Activated naive CD8-positive, alpha-beta T cell treated with anti-CD3 and anti-CD28 coated beads, Interleukin-2, amount 10 ng/mL, durations not matched to agents 7 days and 5 days (primary cell): ENCODE measurements at regions not wholly inside any gene's neighbourhood (a gene's known extent, or its start where the extent isn't known, plus 50 kb on each side); places are given as distances from the start of the nearest gene placed in this dataset.

ENCODE experiments used
- ATAC-seq: fragments of 150-1000 bp; cut with Tn5 transposase; one replicate; pipeline ENCODE4 v1.10.0; 2021; ENCODE audit warnings: low read depth, moderate library complexity
- POLR2A ChIA-PET: fragments of 350-600 bp; sonication (Branson Sonifier 250); formaldehyde crosslinking; loops from one replicate; lab custom pipeline; 2021; ENCODE audit warnings: antibody characterized with exemption; lab: Charles Lee
- DNase-seq: peaks from one replicate; pipeline ENCODE4 v3.0.0; 2021
- H3K27ac Mint-ChIP-seq: one replicate; pipeline ENCODE4 v1.8.0; 2022; ENCODE audit warnings: mild to moderate bottlenecking, mixed read lengths
- H3K27me3 Mint-ChIP-seq: one replicate; pipeline ENCODE4 v1.8.0; 2022; ENCODE audit warnings: mild to moderate bottlenecking, moderate library complexity, mixed read lengths
- H3K36me3 Mint-ChIP-seq: one replicate; pipeline ENCODE4 v1.8.0; 2021; ENCODE audit warnings: mild to moderate bottlenecking, mixed read lengths
- H3K4me1 Mint-ChIP-seq: one replicate; pipeline ENCODE4 v1.8.0; 2021; ENCODE audit warnings: mixed read lengths
- H3K4me3 Mint-ChIP-seq: one replicate; pipeline ENCODE4 v1.8.0; 2022; ENCODE audit warnings: mild to moderate bottlenecking, moderate library complexity, mixed read lengths
- H3K9me3 Mint-ChIP-seq: one replicate; pipeline ENCODE4 v1.8.0; 2021; ENCODE audit warnings: mixed read lengths

DNA sequence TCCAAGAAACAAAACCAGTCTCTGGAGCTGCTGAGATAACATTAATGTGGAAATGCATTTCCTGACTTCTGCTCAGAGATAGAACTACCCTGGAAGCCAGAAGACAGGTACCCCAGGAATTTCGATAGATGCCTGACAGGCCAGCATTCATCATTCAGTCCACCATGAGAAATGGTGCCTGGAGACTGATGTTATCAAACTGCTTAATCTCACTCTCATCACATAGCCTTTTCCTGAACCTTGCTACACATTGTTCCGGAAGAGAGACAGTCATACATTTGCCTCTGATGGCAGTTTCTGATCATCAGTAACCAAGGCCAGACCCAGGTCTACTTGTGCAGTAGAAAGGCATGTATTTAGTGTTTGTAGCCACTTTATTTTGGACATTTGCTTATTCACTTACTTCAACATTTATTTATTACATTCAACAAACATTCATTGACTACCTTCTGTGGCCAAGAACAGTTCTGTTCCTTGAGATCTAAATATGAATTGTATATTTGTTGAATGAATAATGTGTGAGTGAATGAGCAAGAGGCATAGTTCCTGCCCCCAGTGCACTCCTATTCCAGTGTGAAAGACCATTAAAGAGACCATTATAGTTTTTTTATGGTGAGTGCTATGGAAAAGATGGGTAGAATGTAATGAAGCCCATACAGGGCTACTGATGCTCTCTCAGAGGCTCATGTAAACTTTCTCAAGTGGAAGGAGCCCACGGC, 485.7 kb downstream of the NUF2 start:
- Mint-ChIP-seq H3K4me3 (no peak overlapping the region), H3K36me3 (no peaks in the 10 kb centered on the region), H3K4me1 (no peaks in the 10 kb centered on the region), H3K9me3 (peaks cover 2% of the 10 kb centered on the region), H3K27me3 (no peaks in the 10 kb centered on the region), H3K27ac (no peak overlapping the region)
- POLR2A ChIA-PET, result no interaction called here
- ATAC-seq (no peak), DNase-seq (no peak)

DNA sequence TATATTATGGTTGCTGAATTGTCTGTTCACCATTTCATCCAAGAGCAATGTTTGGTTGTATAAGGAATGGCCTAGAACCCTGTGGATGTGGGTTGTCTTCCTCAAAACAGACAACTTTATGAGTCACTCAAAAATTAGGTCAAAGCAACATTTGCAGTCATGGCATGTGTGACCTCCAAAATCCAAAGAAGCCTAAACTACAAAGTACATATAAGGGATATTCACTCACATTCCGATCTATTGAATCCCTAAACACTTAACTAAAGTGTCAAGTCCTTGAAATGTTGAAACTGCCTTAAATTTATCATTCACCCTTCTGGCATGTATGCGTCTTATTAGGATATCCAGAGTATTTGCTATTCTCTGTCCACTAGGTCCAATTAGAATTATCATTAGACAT, 491.5 kb downstream of the NUF2 start:
- no peak overlapping the region for H3K4me3 Mint-ChIP-seq
- POLR2A ChIA-PET, result no interaction called here
- H3K4me1 Mint-ChIP-seq, result no peaks in the 10 kb centered on the region
- H3K36me3 Mint-ChIP-seq, result no peaks in the 10 kb centered on the region
- no peaks in the 10 kb centered on the region for H3K27me3 Mint-ChIP-seq
- DNase-seq (no peak), ATAC-seq (no peak)
- H3K9me3 Mint-ChIP-seq, result no peaks in the 10 kb centered on the region
- no peak overlapping the region for H3K27ac Mint-ChIP-seq

DNA sequence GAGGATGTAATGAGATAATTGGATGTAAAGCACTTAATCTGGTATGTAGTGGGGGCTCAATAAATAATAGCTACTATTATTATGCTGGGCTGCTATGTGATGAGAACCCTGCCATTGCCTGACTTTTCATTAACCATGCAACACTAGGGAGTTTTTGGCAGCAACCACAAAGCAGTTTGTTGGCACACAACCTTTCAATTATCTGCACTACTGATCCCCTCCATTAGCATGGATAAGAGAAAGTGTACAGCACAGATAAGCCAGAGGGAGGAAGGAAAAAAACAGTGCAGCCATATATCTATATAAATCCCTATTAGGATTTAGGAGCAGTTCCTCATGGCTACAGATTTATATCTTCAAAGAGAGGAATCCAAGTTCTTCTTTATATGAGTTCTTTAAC, 498.5 kb downstream of the NUF2 start:
- POLR2A ChIA-PET, result no interaction called here
- H3K36me3 Mint-ChIP-seq, result no peaks in the 10 kb centered on the region
- H3K9me3 Mint-ChIP-seq, result no peaks in the 10 kb centered on the region
- no peak overlapping the region for H3K4me3 Mint-ChIP-seq
- no peaks in the 10 kb centered on the region for H3K27me3 Mint-ChIP-seq
- H3K4me1 Mint-ChIP-seq, result no peaks in the 10 kb centered on the region
- no peak for ATAC-seq
- DNase-seq, result no peak
- no peak overlapping the region for H3K27ac Mint-ChIP-seq

DNA sequence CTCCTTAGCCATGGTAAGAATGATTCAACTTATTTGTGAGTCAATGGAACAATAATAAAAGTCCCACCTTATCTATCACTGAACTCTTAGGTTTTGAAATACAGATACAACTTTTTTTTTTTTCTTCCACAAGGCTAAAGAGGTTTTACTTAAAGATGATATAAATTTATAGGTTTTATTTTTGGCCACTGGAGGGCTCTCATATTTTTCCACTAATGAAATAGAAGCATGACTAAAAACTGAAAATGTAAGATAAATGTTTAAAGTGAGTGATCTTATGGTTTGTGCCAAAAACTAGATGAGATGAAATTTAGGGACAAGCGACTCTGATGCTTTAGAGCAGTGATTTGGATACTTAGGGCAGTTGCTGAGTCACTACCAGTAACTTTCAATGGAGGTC, 499.0 kb downstream of the NUF2 start:
- DNase-seq (no peak), ATAC-seq (no peak)
- POLR2A ChIA-PET, result no interaction called here
- no peaks in the 10 kb centered on the region for H3K36me3 Mint-ChIP-seq
- no peaks in the 10 kb centered on the region for H3K27me3 Mint-ChIP-seq
- no peaks in the 10 kb centered on the region for H3K9me3 Mint-ChIP-seq
- no peak overlapping the region for H3K4me3 Mint-ChIP-seq
- H3K4me1 Mint-ChIP-seq, result no peaks in the 10 kb centered on the region
- H3K27ac Mint-ChIP-seq, result no peak overlapping the region

DNA sequence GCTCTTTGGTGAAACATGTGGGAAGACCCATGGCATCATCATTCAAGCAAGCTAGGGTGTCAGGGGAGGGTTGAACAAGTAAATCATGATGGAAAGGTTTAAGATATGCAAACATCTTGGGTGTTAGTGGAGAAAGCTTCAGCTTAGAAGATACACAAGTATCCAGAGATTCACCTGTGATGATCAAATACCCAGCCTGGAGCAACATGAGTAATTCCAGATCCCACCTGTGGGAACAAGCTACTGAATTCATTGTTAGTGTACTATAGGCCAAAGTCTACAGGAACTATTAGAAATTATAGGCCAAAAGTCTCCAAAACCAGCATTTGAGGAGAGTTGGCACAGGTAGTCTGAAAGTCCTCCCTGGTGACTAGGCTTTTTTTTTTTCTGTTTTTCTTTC, 499.9 kb downstream of the NUF2 start:
- ATAC-seq (no peak), DNase-seq (no peak)
- H3K9me3 Mint-ChIP-seq, result no peaks in the 10 kb centered on the region
- H3K27ac Mint-ChIP-seq, result no peak overlapping the region
- no peaks in the 10 kb centered on the region for H3K27me3 Mint-ChIP-seq
- POLR2A ChIA-PET, result no interaction called here
- H3K4me1 Mint-ChIP-seq, result no peaks in the 10 kb centered on the region
- no peak overlapping the region for H3K4me3 Mint-ChIP-seq
- no peaks in the 10 kb centered on the region for H3K36me3 Mint-ChIP-seq

DNA sequence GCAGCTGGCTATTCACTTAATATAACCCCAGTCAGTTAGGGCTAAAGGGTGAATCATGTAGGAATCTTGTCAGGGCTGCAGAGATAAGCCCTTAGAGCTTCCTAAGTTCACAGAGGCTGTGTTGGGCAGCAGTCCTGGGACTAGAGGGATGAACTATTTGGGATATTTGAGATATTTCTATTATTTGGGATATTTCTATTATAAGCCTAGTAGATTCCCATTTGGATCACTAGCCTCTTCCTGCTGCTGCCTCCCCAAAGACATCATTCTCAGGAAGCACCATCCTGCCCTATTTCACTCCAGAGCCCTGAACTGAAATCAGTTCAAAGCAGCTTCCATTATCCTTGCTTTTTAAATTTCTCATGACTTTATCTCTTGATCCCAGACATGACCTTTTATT, 501.3 kb downstream of the NUF2 start:
- no peaks in the 10 kb centered on the region for H3K36me3 Mint-ChIP-seq
- POLR2A ChIA-PET, result no interaction called here
- H3K27me3 Mint-ChIP-seq, result no peaks in the 10 kb centered on the region
- no peak for ATAC-seq
- no peaks in the 10 kb centered on the region for H3K9me3 Mint-ChIP-seq
- H3K4me1 Mint-ChIP-seq, result no peaks in the 10 kb centered on the region
- DNase-seq, result no peak
- no peak overlapping the region for H3K4me3 Mint-ChIP-seq
- H3K27ac Mint-ChIP-seq, result no peak overlapping the region

DNA sequence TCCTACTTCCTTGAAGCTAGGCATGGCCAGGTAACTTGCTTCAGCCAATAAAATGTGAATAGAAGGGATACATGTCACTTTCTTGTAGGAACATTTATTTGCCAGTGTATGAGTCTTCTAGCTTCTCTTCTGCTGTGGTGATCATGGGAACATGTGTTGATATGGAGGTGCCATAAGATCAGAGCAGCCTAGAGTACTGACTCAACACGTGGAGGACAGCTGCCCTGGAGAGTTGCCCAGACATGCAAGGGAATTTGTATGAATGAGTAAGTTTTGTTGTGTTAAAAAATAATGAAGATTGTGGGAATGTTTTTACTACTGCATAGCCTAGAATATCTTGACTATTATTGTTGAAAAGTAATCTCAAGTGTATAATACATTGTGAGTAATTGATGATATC, 502.3 kb downstream of the NUF2 start:
- H3K27me3 Mint-ChIP-seq, result no peaks in the 10 kb centered on the region
- no peak overlapping the region for H3K4me3 Mint-ChIP-seq
- H3K9me3 Mint-ChIP-seq, result no peaks in the 10 kb centered on the region
- POLR2A ChIA-PET, result no interaction called here
- ATAC-seq, result no peak
- no peak for DNase-seq
- no peak overlapping the region for H3K27ac Mint-ChIP-seq
- no peaks in the 10 kb centered on the region for H3K4me1 Mint-ChIP-seq
- H3K36me3 Mint-ChIP-seq, result no peaks in the 10 kb centered on the region

DNA sequence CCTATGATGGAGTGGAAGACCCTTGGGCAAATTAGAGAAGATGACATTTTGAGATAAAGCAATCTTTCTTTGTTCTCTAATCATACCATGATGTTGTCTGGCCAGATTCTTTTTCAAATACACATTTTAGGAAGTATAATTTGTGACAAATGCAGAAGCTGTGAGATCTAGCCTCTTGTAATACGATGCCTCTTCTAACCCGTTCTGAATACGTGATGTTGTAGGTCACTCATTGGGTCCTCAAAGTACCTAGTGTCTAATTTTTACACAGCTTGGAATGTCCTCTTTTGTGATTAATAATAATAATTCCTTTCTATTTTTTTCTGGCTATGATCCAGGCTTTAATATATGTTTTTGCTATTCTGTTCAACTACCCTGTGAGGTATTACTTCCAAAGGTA, 502.7 kb downstream of the NUF2 start:
- no peak for DNase-seq
- no peaks in the 10 kb centered on the region for H3K27me3 Mint-ChIP-seq

DNA sequence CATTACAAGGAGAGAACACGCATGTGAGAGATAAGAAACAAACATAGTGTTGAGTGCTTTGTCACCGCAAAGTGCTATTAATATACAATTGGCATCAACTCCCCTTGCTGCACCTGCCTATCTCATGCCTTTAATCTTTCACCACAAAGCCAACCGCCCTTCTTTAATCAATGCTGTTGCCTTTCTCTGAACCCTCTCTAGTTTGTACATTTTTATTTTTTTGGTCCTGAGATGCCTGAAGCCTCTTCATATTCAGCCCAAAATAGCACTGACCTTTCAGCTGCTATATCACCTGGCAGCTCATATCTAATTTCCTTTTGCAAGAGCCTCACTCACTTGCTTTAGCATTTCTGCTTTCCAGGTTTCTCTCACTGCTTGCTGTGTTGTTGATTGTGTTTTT, 504.7 kb downstream of the NUF2 start:
- no peak for DNase-seq
- Mint-ChIP-seq H3K36me3 (no peaks in the 10 kb centered on the region), H3K27me3 (no peaks in the 10 kb centered on the region), H3K9me3 (no peaks in the 10 kb centered on the region), H3K4me3 (no peak overlapping the region), H3K27ac (no peak overlapping the region), H3K4me1 (no peaks in the 10 kb centered on the region)
- no peak for ATAC-seq
- POLR2A ChIA-PET, result no interaction called here

More for the DNA sequence above, 502.7 kb downstream of the NUF2 start:
- Mint-ChIP-seq H3K4me1 (no peaks in the 10 kb centered on the region), H3K36me3 (no peaks in the 10 kb centered on the region), H3K27ac (no peak overlapping the region), H3K4me3 (no peak overlapping the region), H3K9me3 (no peaks in the 10 kb centered on the region)
- POLR2A ChIA-PET, result no interaction called here
- ATAC-seq, result no peak

DNA sequence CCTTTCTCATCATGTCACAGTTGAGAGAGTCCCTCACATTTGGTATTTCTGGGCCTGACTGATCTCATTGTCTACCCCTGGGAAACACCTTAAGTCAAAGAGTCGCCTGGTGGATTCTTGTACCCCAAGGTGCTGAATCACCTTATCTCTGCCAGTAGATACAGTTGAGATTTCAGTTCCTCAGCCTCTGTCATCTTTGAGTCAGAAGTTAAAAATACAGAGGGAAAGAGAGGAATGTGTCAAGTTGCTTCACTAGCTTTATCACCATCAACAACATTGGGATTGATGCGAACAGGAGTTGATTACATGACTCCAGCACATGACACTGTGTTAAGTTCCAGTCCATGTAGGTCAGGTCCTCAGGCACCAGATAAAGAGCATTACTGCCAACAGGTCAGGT, 513.0 kb downstream of the NUF2 start:
- no peaks in the 10 kb centered on the region for H3K27me3 Mint-ChIP-seq
- POLR2A ChIA-PET, result no interaction called here
- peaks cover 2% of the 10 kb centered on the region for H3K9me3 Mint-ChIP-seq
- DNase-seq (no peak), ATAC-seq (no peak)
- H3K4me1 Mint-ChIP-seq, result no peaks in the 10 kb centered on the region
- no peak overlapping the region for H3K27ac Mint-ChIP-seq
- H3K36me3 Mint-ChIP-seq, result no peaks in the 10 kb centered on the region
- no peak overlapping the region for H3K4me3 Mint-ChIP-seq

DNA sequence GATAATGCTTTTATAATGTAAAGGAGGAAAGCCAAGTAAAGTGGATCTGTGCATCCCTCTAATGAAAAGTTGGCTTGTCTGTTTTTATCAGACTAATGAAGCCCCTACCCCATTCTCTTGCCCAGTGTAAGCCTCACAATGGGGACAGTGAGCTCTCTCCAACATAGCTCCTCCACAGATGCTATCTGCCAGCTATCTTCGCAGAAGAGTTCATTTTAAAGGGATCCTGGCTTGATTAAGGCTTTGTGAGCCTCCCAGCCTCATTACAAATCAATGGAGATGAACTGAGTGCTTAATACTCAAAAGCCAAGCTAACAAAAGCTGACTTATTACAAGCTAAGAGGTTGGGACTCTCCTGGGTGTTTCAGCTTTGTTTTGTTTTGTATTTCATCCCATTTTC, 514.7 kb downstream of the NUF2 start:
- H3K9me3 Mint-ChIP-seq, result peaks cover 2% of the 10 kb centered on the region
- ATAC-seq, result no peak
- DNase-seq, result no peak

DNA sequence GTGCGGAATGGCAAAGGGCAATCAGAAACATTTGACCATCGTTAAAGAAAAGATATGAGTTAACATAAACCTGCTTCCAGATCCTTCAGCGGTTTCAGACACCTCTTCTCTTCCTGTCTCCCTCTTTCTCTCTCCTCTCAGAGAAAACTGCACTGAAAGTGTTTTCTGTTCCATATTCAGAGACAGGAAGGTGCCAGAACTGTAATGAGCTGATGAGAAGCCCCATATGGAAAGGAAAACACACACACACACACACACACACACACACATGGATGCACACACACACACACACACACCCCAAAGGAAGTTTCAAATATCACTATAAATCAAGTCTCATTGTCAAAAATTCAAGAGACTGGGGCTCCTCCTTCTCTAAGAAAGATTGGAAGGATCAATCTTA, 515.5 kb downstream of the NUF2 start:
- no peaks in the 10 kb centered on the region for H3K27me3 Mint-ChIP-seq
- ATAC-seq (no peak), DNase-seq (no peak)
- no peak overlapping the region for H3K4me3 Mint-ChIP-seq
- no peaks in the 10 kb centered on the region for H3K4me1 Mint-ChIP-seq
- H3K36me3 Mint-ChIP-seq, result no peaks in the 10 kb centered on the region
- POLR2A ChIA-PET, result no interaction called here
- H3K9me3 Mint-ChIP-seq, result peaks cover 2% of the 10 kb centered on the region
- no peak overlapping the region for H3K27ac Mint-ChIP-seq

More for the DNA sequence above, 514.7 kb downstream of the NUF2 start:
- POLR2A ChIA-PET, result no interaction called here
- Mint-ChIP-seq H3K4me1 (no peaks in the 10 kb centered on the region), H3K27me3 (no peaks in the 10 kb centered on the region), H3K4me3 (no peak overlapping the region), H3K36me3 (no peaks in the 10 kb centered on the region), H3K27ac (no peak overlapping the region)

DNA sequence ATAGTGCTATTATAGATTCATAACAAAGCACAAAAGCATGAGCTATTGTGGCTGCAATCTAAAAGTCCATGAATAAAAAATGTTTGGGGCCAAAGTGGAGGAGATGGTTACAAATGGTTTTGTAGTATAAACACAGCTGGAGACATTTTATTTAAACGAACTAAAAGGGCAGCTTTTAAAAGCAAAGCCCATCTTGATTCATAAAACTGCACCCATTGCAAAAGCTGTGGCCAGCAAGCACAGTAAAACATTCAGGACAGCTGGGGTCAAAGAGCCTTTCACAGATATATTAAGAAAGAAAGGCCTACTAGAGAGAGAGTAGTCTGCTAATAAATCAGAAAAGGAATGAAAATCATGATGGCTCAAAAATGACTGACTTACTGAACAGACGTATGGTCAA, 520.8 kb downstream of the NUF2 start:
- no peaks in the 10 kb centered on the region for H3K36me3 Mint-ChIP-seq
- peaks cover 4% of the 10 kb centered on the region for H3K9me3 Mint-ChIP-seq
- H3K27ac Mint-ChIP-seq, result no peak overlapping the region
- no peak for ATAC-seq
- DNase-seq, result no peak
- POLR2A ChIA-PET, result no interaction called here
- H3K27me3 Mint-ChIP-seq, result no peaks in the 10 kb centered on the region
- no peak overlapping the region for H3K4me3 Mint-ChIP-seq
- no peaks in the 10 kb centered on the region for H3K4me1 Mint-ChIP-seq

DNA sequence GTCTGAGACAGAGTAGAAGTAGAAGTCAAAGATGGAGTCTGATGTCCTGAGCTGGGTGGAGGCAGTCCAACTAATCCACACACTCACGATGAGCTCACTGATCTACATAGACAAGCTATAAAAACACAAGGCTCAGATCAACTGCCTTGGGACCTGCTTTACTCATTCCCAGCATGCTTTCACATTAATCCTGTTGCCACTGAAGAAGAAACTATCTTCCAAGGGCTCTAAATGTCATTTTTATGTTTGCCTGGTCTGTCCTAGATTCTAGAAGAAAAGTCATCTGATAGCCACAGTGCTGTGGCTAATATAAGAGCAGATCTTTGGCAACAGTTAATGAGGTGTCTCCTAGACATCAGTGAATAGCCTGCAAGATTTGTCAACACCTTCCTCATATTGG, 522.7 kb downstream of the NUF2 start:
- Mint-ChIP-seq H3K9me3 (peaks cover 4% of the 10 kb centered on the region), H3K27ac (no peak overlapping the region), H3K27me3 (no peaks in the 10 kb centered on the region), H3K4me3 (no peak overlapping the region), H3K36me3 (no peaks in the 10 kb centered on the region), H3K4me1 (no peaks in the 10 kb centered on the region)
- POLR2A ChIA-PET, result no interaction called here
- no peak for DNase-seq
- ATAC-seq, result no peak

DNA sequence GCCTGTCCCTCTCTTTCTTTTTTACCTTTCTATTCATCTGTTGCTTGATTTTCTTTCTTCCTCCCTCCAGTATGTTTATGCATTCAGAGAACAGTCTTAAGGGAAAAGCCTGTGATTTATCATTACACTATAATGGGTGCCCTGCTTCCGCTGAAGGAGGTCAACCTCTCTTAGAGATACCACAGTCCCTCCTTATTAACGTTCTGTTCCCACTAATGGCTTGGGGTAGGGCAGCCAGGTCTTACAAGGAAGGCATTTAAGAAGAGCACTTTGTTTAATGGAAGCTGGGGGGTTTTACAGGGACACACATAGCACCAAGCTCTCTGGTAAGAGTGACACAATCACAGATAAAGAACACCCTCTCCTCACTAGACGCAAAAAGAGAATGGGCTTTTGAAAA, 523.5 kb downstream of the NUF2 start:
- Mint-ChIP-seq H3K27me3 (no peaks in the 10 kb centered on the region), H3K36me3 (no peaks in the 10 kb centered on the region), H3K27ac (no peak overlapping the region)

More for the DNA sequence above, 523.5 kb downstream of the NUF2 start:
- ATAC-seq (no peak), DNase-seq (no peak)
- Mint-ChIP-seq H3K4me3 (no peak overlapping the region), H3K4me1 (no peaks in the 10 kb centered on the region), H3K9me3 (peaks cover 4% of the 10 kb centered on the region)
- POLR2A ChIA-PET, result no interaction called here
